Neural progenitor cell (in vitro differentiated cells): ENCODE measurements at regions not wholly inside any gene's neighbourhood (a gene's known extent, or its start where the extent isn't known, plus 50 kb on each side); places are given as distances from the start of the nearest gene placed in this dataset.

Experiments used
- DNase-seq: peaks from one replicate; pipeline ENCODE4 v3.0.0-alpha.2; 2016; ENCODE audit warnings: low spot score
- H2AFZ ChIP-seq: fragments of 200-600 bp; sonication (generic); replicated peaks from 2 replicates; pipeline ENCODE4 v1.6.1; 2016; ENCODE audit warnings: antibody characterized with exemption
- H3F3A ChIP-seq: fragments of 200-600 bp; sonication (generic); 2 replicates; pipeline ENCODE4 v1.6.1; 2016; ENCODE audit warnings: antibody characterized with exemption, low read depth
- H3K27ac ChIP-seq: fragments of 200-600 bp; sonication (generic); 2 replicates; pipeline ENCODE4 v1.5.1; 2016; ENCODE audit warnings: mild to moderate bottlenecking
- H3K27me3 ChIP-seq: fragments of 200-600 bp; sonication (generic); 2 replicates; pipeline ENCODE4 v1.6.1; 2016; ENCODE audit warnings: mild to moderate bottlenecking, moderate library complexity
- H3K36me3 ChIP-seq: fragments of 200-600 bp; sonication (generic); 2 replicates; pipeline ENCODE4 v1.5.1; 2016
- H3K4me1 ChIP-seq: fragments of 200-600 bp; sonication (generic); 2 replicates; pipeline ENCODE4 v1.6.1; 2016; ENCODE audit warnings: mixed run types
- H3K4me2 ChIP-seq: fragments of 200-600 bp; sonication (generic); 2 replicates; pipeline ENCODE4 v1.6.1; 2016
- H3K4me3 ChIP-seq: fragments of 200-600 bp; sonication (generic); 2 replicates; pipeline ENCODE4 v1.5.1; 2016
- H3K79me2 ChIP-seq: fragments of 200-600 bp; sonication (generic); 2 replicates; pipeline ENCODE4 v1.6.1; 2016; ENCODE audit warnings: low read depth
- H3K9ac ChIP-seq: fragments of 200-600 bp; sonication (generic); 2 replicates; pipeline ENCODE4 v1.6.1; 2016
- H3K9me3 ChIP-seq: fragments of 200-600 bp; sonication (generic); 2 replicates; pipeline ENCODE4 v1.5.1; 2016; ENCODE audit warnings: low read depth
- H4K20me1 ChIP-seq: fragments of 200-600 bp; sonication (generic); 2 replicates; pipeline ENCODE4 v1.6.1; 2016; ENCODE audit warnings: low read depth
- H3K27ac Mint-ChIP-seq: 3 replicates; pipeline ENCODE4 v1.8.0; 2021; ENCODE audit warnings: mixed read lengths
- H3K27me3 Mint-ChIP-seq: 2 replicates; pipeline ENCODE4 v1.8.0; 2022; ENCODE audit warnings: low read depth, mild to moderate bottlenecking, inconsistent platforms, moderate library complexity, mixed read lengths; ENCODE audit not compliant: insufficient read depth
- H3K36me3 Mint-ChIP-seq: 3 replicates; pipeline ENCODE4 v1.8.0; 2021; ENCODE audit warnings: mixed read lengths
- H3K4me1 Mint-ChIP-seq: 3 replicates; pipeline ENCODE4 v1.8.0; 2021; ENCODE audit warnings: mixed read lengths
- H3K4me3 Mint-ChIP-seq: 3 replicates; pipeline ENCODE4 v1.8.0; 2021; ENCODE audit warnings: mild to moderate bottlenecking, moderate library complexity, mixed read lengths
- H3K9me3 Mint-ChIP-seq: 3 replicates; pipeline ENCODE4 v1.8.0; 2020; ENCODE audit warnings: mixed read lengths
- EZH2 ChIP-seq: fragments of 200-600 bp; sonication (generic); IDR thresholded peaks from 2 replicates; pipeline ENCODE4 v1.6.1; 2017; ENCODE audit warnings: antibody characterized with exemption, mild to moderate bottlenecking, moderate library complexity
- EZH2phosphoT487 ChIP-seq: fragments of 200-600 bp; sonication (generic); IDR thresholded peaks from 2 replicates; pipeline ENCODE4 v1.6.1; 2017; ENCODE audit warnings: antibody characterized with exemption
- TF ChIP-seq, protein P1 (sequence below): fragments of 200-600 bp; sonication (generic); IDR thresholded peaks from 2 replicates; pipeline ENCODE4 v1.5.1; 2017; ENCODE audit warnings: antibody characterized with exemption, mild to moderate bottlenecking

DNA sequence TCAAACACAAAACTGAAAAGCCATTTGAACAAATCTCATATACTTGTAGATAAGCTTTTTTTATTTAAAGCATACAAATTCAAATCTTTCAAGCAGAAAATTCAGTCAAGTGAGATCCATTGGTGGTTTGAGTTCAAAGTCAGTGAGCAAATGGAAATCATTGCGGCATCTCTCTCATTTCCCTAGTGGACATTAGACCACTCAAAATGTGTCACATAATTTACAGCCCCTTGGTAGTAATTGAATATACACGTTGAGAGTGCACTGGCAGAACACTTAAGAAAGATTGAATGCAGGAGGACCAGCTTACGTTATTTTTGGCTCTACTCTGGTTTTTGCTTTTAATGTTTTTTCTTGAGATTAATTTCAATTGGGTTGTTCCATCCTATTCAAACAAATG is 633.7 kb downstream of the USP25 start:
- TF ChIP-seq EZH2: no peak
- TF ChIP-seq, protein P1, sequence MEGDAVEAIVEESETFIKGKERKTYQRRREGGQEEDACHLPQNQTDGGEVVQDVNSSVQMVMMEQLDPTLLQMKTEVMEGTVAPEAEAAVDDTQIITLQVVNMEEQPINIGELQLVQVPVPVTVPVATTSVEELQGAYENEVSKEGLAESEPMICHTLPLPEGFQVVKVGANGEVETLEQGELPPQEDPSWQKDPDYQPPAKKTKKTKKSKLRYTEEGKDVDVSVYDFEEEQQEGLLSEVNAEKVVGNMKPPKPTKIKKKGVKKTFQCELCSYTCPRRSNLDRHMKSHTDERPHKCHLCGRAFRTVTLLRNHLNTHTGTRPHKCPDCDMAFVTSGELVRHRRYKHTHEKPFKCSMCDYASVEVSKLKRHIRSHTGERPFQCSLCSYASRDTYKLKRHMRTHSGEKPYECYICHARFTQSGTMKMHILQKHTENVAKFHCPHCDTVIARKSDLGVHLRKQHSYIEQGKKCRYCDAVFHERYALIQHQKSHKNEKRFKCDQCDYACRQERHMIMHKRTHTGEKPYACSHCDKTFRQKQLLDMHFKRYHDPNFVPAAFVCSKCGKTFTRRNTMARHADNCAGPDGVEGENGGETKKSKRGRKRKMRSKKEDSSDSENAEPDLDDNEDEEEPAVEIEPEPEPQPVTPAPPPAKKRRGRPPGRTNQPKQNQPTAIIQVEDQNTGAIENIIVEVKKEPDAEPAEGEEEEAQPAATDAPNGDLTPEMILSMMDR: no peak
- no peak for TF ChIP-seq EZH2phosphoT487
- H3K4me3 Mint-ChIP-seq: no peak overlapping the region
- peaks cover 12% of the 10 kb centered on the region for H3K9me3 Mint-ChIP-seq
- no peak overlapping the region for H3K9ac ChIP-seq
- H2AFZ ChIP-seq: no peak overlapping the region
- no peak overlapping the region for H3K27ac ChIP-seq
- H3K36me3 ChIP-seq: no peaks in the 10 kb centered on the region
- no peaks in the 10 kb centered on the region for H3K27me3 ChIP-seq
- H3K4me1 ChIP-seq: no peaks in the 10 kb centered on the region
- no peaks in the 10 kb centered on the region for H3K79me2 ChIP-seq
- no peaks in the 10 kb centered on the region for H3K4me1 Mint-ChIP-seq
- H3K27ac Mint-ChIP-seq: no peak overlapping the region
- peaks cover 29% of the 10 kb centered on the region for H3K36me3 Mint-ChIP-seq
- no peak overlapping the region for H3K4me2 ChIP-seq
- no peaks in the 10 kb centered on the region for H3K27me3 Mint-ChIP-seq
- H3F3A ChIP-seq: no peaks in the 10 kb centered on the region
- H3K4me3 ChIP-seq: no peak overlapping the region
- no peaks in the 10 kb centered on the region for H4K20me1 ChIP-seq
- no peak for DNase-seq
- H3K9me3 ChIP-seq: no peaks in the 10 kb centered on the region

GRCh38 chr21:16366207-16366606 is 636.4 kb downstream of the USP25 start:
- TF ChIP-seq EZH2 (no peak), EZH2phosphoT487 (no peak)
- TF ChIP-seq, protein P1: no peak
- Histone ChIP-seq H4K20me1 (no peaks in the 10 kb centered on the region), H3K9ac (no peak overlapping the region), H3F3A (no peaks in the 10 kb centered on the region), H3K36me3 (no peaks in the 10 kb centered on the region), H3K79me2 (no peaks in the 10 kb centered on the region), H3K4me3 (no peak overlapping the region), H3K27me3 (no peaks in the 10 kb centered on the region), H3K27ac (no peak overlapping the region), H3K4me2 (no peak overlapping the region), H3K9me3 (no peaks in the 10 kb centered on the region), H2AFZ (no peak overlapping the region), H3K4me1 (no peaks in the 10 kb centered on the region)
- Mint-ChIP-seq H3K4me3 (no peak overlapping the region), H3K4me1 (no peaks in the 10 kb centered on the region), H3K36me3 (peaks cover 33% of the 10 kb centered on the region), H3K27me3 (no peaks in the 10 kb centered on the region), H3K9me3 (peaks cover 6% of the 10 kb centered on the region), H3K27ac (no peak overlapping the region)
- DNase-seq: no peak

GRCh38 chr21:16367079-16367478 is 637.3 kb downstream of the USP25 start:
- no peaks in the 10 kb centered on the region for H3K9me3 ChIP-seq
- no peaks in the 10 kb centered on the region for H3K4me1 ChIP-seq
- no peak overlapping the region for H3K4me3 Mint-ChIP-seq
- no peak overlapping the region for H3K27ac Mint-ChIP-seq
- H3K4me3 ChIP-seq: no peak overlapping the region
- H4K20me1 ChIP-seq: no peaks in the 10 kb centered on the region
- no peaks in the 10 kb centered on the region for H3K36me3 ChIP-seq
- H3K9ac ChIP-seq: no peak overlapping the region
- no peaks in the 10 kb centered on the region for H3F3A ChIP-seq
- no peak overlapping the region for H3K4me2 ChIP-seq
- no peak overlapping the region for H2AFZ ChIP-seq
- peaks cover 6% of the 10 kb centered on the region for H3K9me3 Mint-ChIP-seq
- no peaks in the 10 kb centered on the region for H3K79me2 ChIP-seq
- DNase-seq: no peak
- no peaks in the 10 kb centered on the region for H3K4me1 Mint-ChIP-seq
- H3K27ac ChIP-seq: no peak overlapping the region
- no peaks in the 10 kb centered on the region for H3K27me3 ChIP-seq
- H3K36me3 Mint-ChIP-seq: peaks cover 36% of the 10 kb centered on the region
- TF ChIP-seq, protein P1: no peak
- no peak for TF ChIP-seq EZH2
- no peak for TF ChIP-seq EZH2phosphoT487
- H3K27me3 Mint-ChIP-seq: no peaks in the 10 kb centered on the region

GRCh38 chr21:16370186-16370585 is 640.4 kb downstream of the USP25 start:
- no peaks in the 10 kb centered on the region for H3K4me1 ChIP-seq
- no peaks in the 10 kb centered on the region for H3F3A ChIP-seq
- no peaks in the 10 kb centered on the region for H3K36me3 ChIP-seq
- Mint-ChIP-seq H3K9me3 (peaks cover 6% of the 10 kb centered on the region), H3K27me3 (no peaks in the 10 kb centered on the region), H3K27ac (no peak overlapping the region), H3K36me3 (peaks cover 48% of the 10 kb centered on the region), H3K4me3 (no peak overlapping the region), H3K4me1 (no peaks in the 10 kb centered on the region)
- H3K79me2 ChIP-seq: no peaks in the 10 kb centered on the region
- no peak for TF ChIP-seq EZH2
- no peak for TF ChIP-seq EZH2phosphoT487
- TF ChIP-seq, protein P1: no peak
- DNase-seq: no peak
- H4K20me1 ChIP-seq: no peaks in the 10 kb centered on the region
- H3K4me2 ChIP-seq: no peak overlapping the region
- H3K27ac ChIP-seq: no peak overlapping the region
- no peak overlapping the region for H2AFZ ChIP-seq
- H3K4me3 ChIP-seq: no peak overlapping the region
- no peaks in the 10 kb centered on the region for H3K27me3 ChIP-seq
- no peak overlapping the region for H3K9ac ChIP-seq
- no peaks in the 10 kb centered on the region for H3K9me3 ChIP-seq
